DND-41 (cell line): ENCODE measurements at regions not wholly inside any gene's neighbourhood (a gene's known extent, or its start where the extent isn't known, plus 50 kb on each side); places are given as distances from the start of the nearest gene placed in this dataset.

Experiments used
- ATAC-seq: fragments of 200-7000 bp; cut with Tn5 transposase; 3 replicates; pipeline ENCODE4 v1.9.1; 2021; ENCODE audit warnings: low read depth; ENCODE audit not compliant: insufficient read depth
- DNase-seq: peaks from one replicate; pipeline ENCODE4 v3.0.0-alpha.2; 2020
- H2AFZ ChIP-seq: 2 replicates; pipeline ENCODE4 v1.6.0; 2012; ENCODE audit warnings: low read depth, low read length
- H3K27ac ChIP-seq: 2 replicates; pipeline ENCODE4 v1.5.1; 2012; ENCODE audit warnings: low read length, inconsistent platforms
- H3K27me3 ChIP-seq: fragments of 200-600 bp; sonication (generic); 2 replicates; pipeline ENCODE4 v1.6.0; 2012; ENCODE audit warnings: low read length, mild to moderate bottlenecking, inconsistent platforms; ENCODE audit not compliant: insufficient read depth, poor library complexity
- H3K36me3 ChIP-seq: 2 replicates; pipeline ENCODE4 v1.5.1; 2012; ENCODE audit warnings: low read length, inconsistent platforms; ENCODE audit not compliant: insufficient read depth
- H3K4me1 ChIP-seq: 2 replicates; pipeline ENCODE4 v1.5.1; 2012; ENCODE audit warnings: mild to moderate bottlenecking, low read length; ENCODE audit not compliant: insufficient read depth
- H3K4me2 ChIP-seq: 2 replicates; pipeline ENCODE4 v1.6.0; 2012; ENCODE audit warnings: mild to moderate bottlenecking, moderate library complexity, low read length, inconsistent platforms; ENCODE audit not compliant: insufficient read depth
- H3K4me3 ChIP-seq, 2 experiments: fragments of 200-600 bp in 1 of 2; shearing (Covaris generic) in 1 of 2; 2 replicates each; pipeline ENCODE4 v1.5.1; 2012 to 2016; ENCODE audit warnings: inconsistent platforms in 2 of 2, low read length in 2 of 2, mild to moderate bottlenecking in 2 of 2, low read depth in 1 of 2, moderate library complexity in 1 of 2
- H3K79me2 ChIP-seq: 2 replicates; pipeline ENCODE4 v1.6.0; 2012; ENCODE audit warnings: low read length, inconsistent platforms; ENCODE audit not compliant: insufficient read depth
- H3K9ac ChIP-seq: 2 replicates; pipeline ENCODE4 v1.6.0; 2012; ENCODE audit warnings: low read depth, mild to moderate bottlenecking, inconsistent platforms, low read length, moderate library complexity
- H3K9me3 ChIP-seq: 2 replicates; pipeline ENCODE4 v1.5.1; 2012; ENCODE audit warnings: low read length, moderate library complexity, mild to moderate bottlenecking, inconsistent platforms; ENCODE audit not compliant: insufficient read depth, severe bottlenecking
- H4K20me1 ChIP-seq: 2 replicates; pipeline ENCODE4 v1.6.0; 2012; ENCODE audit warnings: low read length; ENCODE audit not compliant: insufficient read depth
- CTCF ChIP-seq: IDR thresholded peaks from 2 replicates; pipeline ENCODE4 v1.5.1; 2012; ENCODE audit warnings: borderline replicate concordance, low read length, moderate library complexity, mild to moderate bottlenecking; ENCODE audit not compliant: poor library complexity, severe bottlenecking; ENCODE audit errors: extremely low read depth
- EZH2 ChIP-seq: IDR thresholded peaks from 3 replicates; pipeline ENCODE4 v1.6.1; 2012; ENCODE audit warnings: borderline replicate concordance, low read depth, mild to moderate bottlenecking, moderate library complexity, low read length, inconsistent platforms; ENCODE audit not compliant: severe bottlenecking

- Histone ChIP-seq H3K9me3 (no peaks in the 10 kb centered on the region), H3K36me3 (no peaks in the 10 kb centered on the region), H3K27ac (no peak overlapping the region), H3K4me2 (no peak overlapping the region), H3K27me3 (peaks cover 3% of the 10 kb centered on the region), H3K4me3 (no peak overlapping the region), H3K4me1 (no peaks in the 10 kb centered on the region), H3K9ac (no peak overlapping the region), H3K79me2 (no peaks in the 10 kb centered on the region), H2AFZ (no peak overlapping the region), H4K20me1 (no peaks in the 10 kb centered on the region)
- DNase-seq, result no peak
- TF ChIP-seq EZH2, result no peak
- TF ChIP-seq CTCF, result no peak
- no peak for ATAC-seq
Observed at GRCh38 chr11:127825183-127825582, 762.2 kb downstream of the ETS1 start.

- Histone ChIP-seq H3K79me2 (no peaks in the 10 kb centered on the region), H3K9me3 (no peaks in the 10 kb centered on the region), H3K4me3 (no peak overlapping the region), H3K4me1 (peaks cover 16% of the 10 kb centered on the region), H3K36me3 (no peaks in the 10 kb centered on the region), H3K27me3 (no peaks in the 10 kb centered on the region), H3K27ac (no peak overlapping the region), H3K4me2 (no peak overlapping the region), H3K9ac (no peak overlapping the region), H4K20me1 (no peaks in the 10 kb centered on the region), H2AFZ (no peak overlapping the region)
- TF ChIP-seq EZH2 (no peak), CTCF (no peak)
- DNase-seq (peak; percentile 10), ATAC-seq (peak; percentile 56; the same call in 1 of the 3 replicates)
Observed at GRCh38 chr11:127818625-127819024, 768.7 kb downstream of the ETS1 start.

- TF ChIP-seq CTCF (no peak), EZH2 (no peak)
- Histone ChIP-seq H2AFZ (peak overlapping the region; percentile 47), H4K20me1 (no peaks in the 10 kb centered on the region), H3K4me2 (peak overlapping the region; percentile 46; the same call in 1 of the 2 replicates), H3K9me3 (no peaks in the 10 kb centered on the region), H3K27ac (0 out of 2 replicates have a peak overlapping the region, but pooled peaks have one; percentile 15), H3K27me3 (no peaks in the 10 kb centered on the region), H3K79me2 (no peaks in the 10 kb centered on the region), H3K36me3 (no peaks in the 10 kb centered on the region), H3K4me1 (peaks cover 16% of the 10 kb centered on the region), H3K4me3 (no peak overlapping the region), H3K9ac (no peak overlapping the region)
- ATAC-seq (peak; percentile 79), DNase-seq (no peak)
Observed at GRCh38 chr11:127816962-127817361, 770.4 kb downstream of the ETS1 start.

GRCh38 chr11:127815331-127815730, 772.0 kb downstream of the ETS1 start:
- Histone ChIP-seq H3K9me3 (no peaks in the 10 kb centered on the region), H3K4me3 (no peak overlapping the region), H3K4me1 (peaks cover 16% of the 10 kb centered on the region), H2AFZ (no peak overlapping the region), H3K79me2 (no peaks in the 10 kb centered on the region), H3K27me3 (no peaks in the 10 kb centered on the region), H3K27ac (no peak overlapping the region), H4K20me1 (no peaks in the 10 kb centered on the region), H3K9ac (no peak overlapping the region), H3K36me3 (no peaks in the 10 kb centered on the region), H3K4me2 (no peak overlapping the region)
- ATAC-seq, result no peak
- no peak for DNase-seq
- TF ChIP-seq CTCF (no peak), EZH2 (no peak)
